Progenitor cell of endocrine pancreas (in vitro differentiated cells): ENCODE measurements at regions not wholly inside any gene's neighbourhood (a gene's known extent, or its start where the extent isn't known, plus 50 kb on each side); places are given as distances from the start of the nearest gene placed in this dataset.

ENCODE experiments used
- DNase-seq: peaks from one replicate; pipeline ENCODE4 v3.0.0; 2021; ENCODE audit warnings: low spot score; ENCODE audit not compliant: unreplicated experiment
- H3K27ac Mint-ChIP-seq: 2 replicates; pipeline ENCODE4 v1.8.0; 2021; ENCODE audit warnings: mild to moderate bottlenecking, moderate library complexity, mixed read lengths
- H3K27me3 Mint-ChIP-seq: 2 replicates; pipeline ENCODE4 v1.8.0; 2021; ENCODE audit warnings: mixed read lengths
- H3K36me3 Mint-ChIP-seq: 2 replicates; pipeline ENCODE4 v1.8.0; 2022; ENCODE audit warnings: mixed read lengths; ENCODE audit not compliant: insufficient read depth
- H3K4me1 Mint-ChIP-seq: 2 replicates; pipeline ENCODE4 v1.8.0; 2021; ENCODE audit warnings: low read depth, mixed read lengths
- H3K4me3 Mint-ChIP-seq: 2 replicates; pipeline ENCODE4 v1.8.0; 2021; ENCODE audit warnings: low read depth, mild to moderate bottlenecking, moderate library complexity, mixed read lengths
- H3K9me3 Mint-ChIP-seq: 2 replicates; pipeline ENCODE4 v1.8.0; 2021; ENCODE audit warnings: low read depth, mixed read lengths
- CTCF ChIP-seq: fragments of 200-600 bp; sonication (generic); IDR thresholded peaks from one replicate; pipeline ENCODE4 v1.5.0; 2021; ENCODE audit warnings: antibody characterized with exemption, mild to moderate bottlenecking; ENCODE audit not compliant: unreplicated experiment

- Mint-ChIP-seq H3K27me3 (no peaks in the 10 kb centered on the region), H3K36me3 (no peaks in the 10 kb centered on the region), H3K9me3 (no peaks in the 10 kb centered on the region), H3K27ac (no peak overlapping the region), H3K4me1 (peaks cover 3% of the 10 kb centered on the region), H3K4me3 (no peak overlapping the region)
- no peak for DNase-seq
- no peak for TF ChIP-seq CTCF
These were observed 281.9 kb upstream of the C2CD4B start for GRCh38 chr15:62446984-62447383.

GRCh38 chr15:62447742-62448141, 282.7 kb upstream of the C2CD4B start:
- Mint-ChIP-seq H3K9me3 (no peaks in the 10 kb centered on the region), H3K36me3 (no peaks in the 10 kb centered on the region), H3K27me3 (no peaks in the 10 kb centered on the region), H3K4me1 (peaks cover 6% of the 10 kb centered on the region), H3K4me3 (no peak overlapping the region), H3K27ac (no peak overlapping the region)
- DNase-seq: no peak
- no peak for TF ChIP-seq CTCF

- H3K27ac Mint-ChIP-seq: no peak overlapping the region
- no peak overlapping the region for H3K4me3 Mint-ChIP-seq
- H3K36me3 Mint-ChIP-seq: no peaks in the 10 kb centered on the region
- H3K4me1 Mint-ChIP-seq: peaks cover 21% of the 10 kb centered on the region
- H3K9me3 Mint-ChIP-seq: no peaks in the 10 kb centered on the region
- TF ChIP-seq CTCF: no peak
- DNase-seq: no peak
- no peaks in the 10 kb centered on the region for H3K27me3 Mint-ChIP-seq
These were observed 284.6 kb upstream of the C2CD4B start for GRCh38 chr15:62449638-62450037.

- Mint-ChIP-seq H3K36me3 (no peaks in the 10 kb centered on the region), H3K9me3 (no peaks in the 10 kb centered on the region), H3K27me3 (no peaks in the 10 kb centered on the region), H3K27ac (no peak overlapping the region), H3K4me1 (peaks cover 20% of the 10 kb centered on the region), H3K4me3 (no peak overlapping the region)
- no peak for TF ChIP-seq CTCF
- no peak for DNase-seq
These were observed 285.0 kb upstream of the C2CD4B start for GRCh38 chr15:62450061-62450460.

- TF ChIP-seq CTCF: no peak
- peaks cover 22% of the 10 kb centered on the region for H3K4me1 Mint-ChIP-seq
- H3K27ac Mint-ChIP-seq: no peak overlapping the region
- H3K36me3 Mint-ChIP-seq: no peaks in the 10 kb centered on the region
- H3K9me3 Mint-ChIP-seq: no peaks in the 10 kb centered on the region
- no peak for DNase-seq
- no peak overlapping the region for H3K4me3 Mint-ChIP-seq
- no peaks in the 10 kb centered on the region for H3K27me3 Mint-ChIP-seq
These were observed 286.9 kb upstream of the C2CD4B start for GRCh38 chr15:62452026-62452425.

- H3K27ac Mint-ChIP-seq: no peak overlapping the region
These were observed 287.6 kb upstream of the C2CD4B start for GRCh38 chr15:62452667-62453066.

More at GRCh38 chr15:62452667-62453066, 287.6 kb upstream of the C2CD4B start:
- no peak for DNase-seq
- Mint-ChIP-seq H3K9me3 (no peaks in the 10 kb centered on the region), H3K27me3 (no peaks in the 10 kb centered on the region), H3K4me1 (peaks cover 22% of the 10 kb centered on the region), H3K36me3 (no peaks in the 10 kb centered on the region), H3K4me3 (no peak overlapping the region)
- no peak for TF ChIP-seq CTCF
